ENCODE measurements at regions not wholly inside any gene's neighbourhood (a gene's known extent, or its start where the extent isn't known, plus 50 kb on each side); places are given as distances from the start of the nearest gene placed in this dataset.

GRCh38 chr5:5794118-5794560 is 371.7 kb downstream of the ICE1 start:
- no peak overlapping the region for H3K56ac ChIP-seq (ENCODE audit: insufficient read length, low read depth, low read length)
- no peak overlapping the region for H3K9ac ChIP-seq (ENCODE audit: extremely low read depth, insufficient read length, low read length)
- H2BK15ac ChIP-seq (ENCODE audit: low read depth, low read length), result no peak overlapping the region
- no peak overlapping the region for H3K4ac ChIP-seq (ENCODE audit: low read depth, low read length)
- no peaks in the 10 kb centered on the region for H4K20me1 ChIP-seq (ENCODE audit: control insufficient read depth, insufficient read depth, insufficient read length)
- H3K36me3 Mint-ChIP-seq (ENCODE audit: insufficient read depth in 1 of 3, low read depth in 3 of 3), result no peaks in the 10 kb centered on the region
- no peak overlapping the region for H3K4me3 Mint-ChIP-seq
- no peak overlapping the region for H4K91ac ChIP-seq (ENCODE audit: insufficient read length, low read depth, low read length)
- H2BK120ac ChIP-seq (ENCODE audit: low read depth, low read length, poor library complexity, severe bottlenecking), result no peak overlapping the region
- H3K79me1 ChIP-seq (ENCODE audit: insufficient read depth, low read depth, low read length, poor library complexity, severe bottlenecking), result no peaks in the 10 kb centered on the region
- H3K27me3 ChIP-seq (ENCODE audit: insufficient read depth, low read length), result no peaks in the 10 kb centered on the region
- no peak overlapping the region for H2BK5ac ChIP-seq (ENCODE audit: insufficient read length, low read length)
- no peaks in the 10 kb centered on the region for H3K9me3 ChIP-seq (ENCODE audit: control insufficient read depth, low read depth, low read length)
- H3K27ac ChIP-seq (ENCODE audit: insufficient read length, low read depth, low read length), result no peak overlapping the region
- no peak overlapping the region for H4K8ac ChIP-seq (replicated peaks; ENCODE audit: insufficient read length, low read depth, low read length)
- H3K9me3 Mint-ChIP-seq, result peaks cover 0 to 2% of the 10 kb centered on the region in 2 experiments; a peak in 1 of 5 replicates
- peaks cover 3 to 4% of the 10 kb centered on the region in 2 experiments; a peak in 3 of 4 replicates for H3K4me1 Mint-ChIP-seq
- no peak for TF ChIP-seq CTCF (conservative IDR thresholded peaks at IDR 0.05)
- H3K79me2 ChIP-seq (ENCODE audit: insufficient read depth, low read length), result no peaks in the 10 kb centered on the region
- H3K4me1 ChIP-seq (ENCODE audit: insufficient read depth, low read length), result no peaks in the 10 kb centered on the region
- no peaks in the 10 kb centered on the region for H3K23me2 ChIP-seq (ENCODE audit: insufficient read length, low read depth, low read length, poor library complexity, severe bottlenecking)
- DNase-seq, result no peak
- no peak overlapping the region for H2BK12ac ChIP-seq (ENCODE audit: insufficient read length, low read depth, low read length)
- H2BK20ac ChIP-seq (ENCODE audit: low read depth, low read length, poor library complexity, severe bottlenecking), result no peak overlapping the region
- no peak overlapping the region for H3K4me2 ChIP-seq (ENCODE audit: insufficient read depth, insufficient read length, low read length)
- no peak overlapping the region for H2AK5ac ChIP-seq (ENCODE audit: insufficient read length, low read length)
- H4K5ac ChIP-seq (ENCODE audit: insufficient read length, low read depth, low read length), result no peak overlapping the region
- no peak overlapping the region for H3K23ac ChIP-seq (ENCODE audit: insufficient read length, low read depth, low read length)
- H3K14ac ChIP-seq (ENCODE audit: insufficient read depth, low read length), result no peak overlapping the region
- no peak overlapping the region for H3K18ac ChIP-seq (ENCODE audit: insufficient read length, low read depth, low read length)
- no peak overlapping the region for H3T11ph ChIP-seq (ENCODE audit: low read length)
- WGBS (ENCODE audit: extremely low coverage, insufficient read length, low lambda C conversion rate), result no CpG with 5 or more reads among the region's 4 CpGs
- no peak overlapping the region for H2AFZ ChIP-seq (ENCODE audit: low read length)
- H3K27ac Mint-ChIP-seq, result no peak overlapping the region
- H3K27me3 Mint-ChIP-seq (ENCODE audit: low read depth), result no peaks in the 10 kb centered on the region
